Fibroblast of peridontal ligament (primary cell): ENCODE measurements at regions not wholly inside any gene's neighbourhood (a gene's known extent, or its start where the extent isn't known, plus 50 kb on each side); places are given as distances from the start of the nearest gene placed in this dataset.
"Not testable (repeated sequence)": the region's sequence is repeated elsewhere in the genome, so short reads cannot be mapped to it uniquely, and the experiment has no call there.

Experiments used
- DNase-seq: peaks from one replicate; pipeline ENCODE4 v3.0.0-alpha.2; 2010; ENCODE audit errors: extremely low read depth

DNA sequence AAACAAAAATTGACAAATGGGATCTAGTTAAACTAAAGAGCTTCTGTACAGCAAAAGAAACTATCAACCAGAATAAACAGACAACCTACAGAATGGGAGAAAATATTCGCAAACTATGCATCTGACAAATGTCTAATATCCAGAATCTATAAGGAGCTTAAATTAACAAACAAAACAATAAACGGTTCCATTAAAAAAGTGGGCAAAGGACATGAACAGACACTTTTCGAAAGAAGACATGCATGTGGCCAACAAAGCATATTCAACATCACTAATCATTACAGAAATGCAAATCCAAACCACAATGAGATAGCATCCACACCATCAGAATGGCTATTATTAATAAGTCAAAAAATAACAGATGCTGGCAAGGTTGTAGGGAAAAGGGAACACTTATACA, 50.5 kb upstream of the MED13L start:
- DNase-seq = not testable (repeated sequence)

DNA sequence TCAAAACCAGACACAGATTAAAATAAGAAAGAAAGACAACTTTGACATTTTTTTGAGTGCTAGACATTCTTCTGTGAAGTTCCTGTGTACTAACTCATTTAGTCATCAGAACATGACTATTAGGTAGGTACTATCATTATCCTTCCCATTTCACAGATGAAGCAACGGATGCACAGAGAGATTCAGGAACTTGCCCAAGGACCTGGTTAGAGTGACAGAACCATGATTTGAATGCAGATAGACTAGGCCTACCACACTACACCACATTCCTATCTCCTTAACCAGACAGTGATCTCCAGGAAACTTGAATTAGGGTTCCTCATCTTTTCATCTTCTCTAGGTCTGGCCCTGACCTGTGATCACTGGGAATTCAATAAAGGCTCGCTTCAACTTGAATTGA, 54.4 kb upstream of the MED13L start:
- DNase-seq = no peak

DNA sequence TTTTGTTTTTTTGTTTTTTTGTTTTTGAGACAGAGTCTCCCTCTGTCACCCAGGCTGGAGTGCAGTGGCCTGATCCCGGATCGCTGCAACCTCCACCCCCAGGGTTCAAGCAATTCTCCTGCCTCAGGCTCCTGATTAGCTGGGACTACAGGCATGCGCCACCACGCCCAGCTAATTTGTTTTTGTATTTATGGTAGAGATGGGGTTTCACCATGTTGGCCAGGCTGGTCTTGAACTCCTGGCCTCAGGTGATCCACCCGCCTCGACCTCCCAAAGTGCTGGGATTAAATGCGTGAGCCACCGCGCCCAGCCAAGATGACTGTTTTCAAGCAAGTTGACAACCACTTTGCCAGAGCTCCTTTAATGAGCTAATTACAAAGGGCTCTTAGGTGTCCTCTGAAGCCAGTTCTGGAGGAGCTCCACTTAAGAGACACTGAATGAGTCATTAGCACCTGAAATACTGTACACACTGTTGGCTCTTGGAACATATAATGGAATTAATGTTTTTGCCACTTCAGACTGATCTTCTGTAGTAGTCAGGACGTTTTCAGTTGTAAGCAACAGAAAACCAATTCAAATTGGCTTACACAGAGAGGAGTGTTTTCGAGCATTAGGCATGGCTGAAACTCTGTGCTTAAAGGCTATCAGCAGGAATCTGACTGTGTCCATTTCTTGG, 55.4 kb upstream of the MED13L start:
- DNase-seq = no peak

DNA sequence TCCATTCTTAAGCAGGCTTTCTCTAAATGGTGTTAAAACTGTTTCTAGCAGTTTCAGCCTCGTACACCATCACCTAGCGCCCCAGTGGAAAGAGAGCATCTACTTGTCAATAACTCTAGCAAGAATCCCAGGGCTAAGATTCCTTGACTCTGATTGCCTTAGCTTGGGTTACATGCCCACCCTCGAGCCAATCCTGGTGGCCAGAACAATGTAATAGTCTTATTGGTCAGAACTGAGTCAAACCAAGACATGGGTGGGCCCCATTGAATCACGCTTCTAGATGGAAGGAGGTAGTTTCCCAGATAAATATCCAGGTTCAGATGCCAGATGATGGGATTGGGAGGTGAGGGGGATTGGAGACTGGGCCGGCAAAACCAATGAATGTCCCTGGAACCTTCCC, 55.9 kb upstream of the MED13L start:
- DNase-seq = no peak

DNA sequence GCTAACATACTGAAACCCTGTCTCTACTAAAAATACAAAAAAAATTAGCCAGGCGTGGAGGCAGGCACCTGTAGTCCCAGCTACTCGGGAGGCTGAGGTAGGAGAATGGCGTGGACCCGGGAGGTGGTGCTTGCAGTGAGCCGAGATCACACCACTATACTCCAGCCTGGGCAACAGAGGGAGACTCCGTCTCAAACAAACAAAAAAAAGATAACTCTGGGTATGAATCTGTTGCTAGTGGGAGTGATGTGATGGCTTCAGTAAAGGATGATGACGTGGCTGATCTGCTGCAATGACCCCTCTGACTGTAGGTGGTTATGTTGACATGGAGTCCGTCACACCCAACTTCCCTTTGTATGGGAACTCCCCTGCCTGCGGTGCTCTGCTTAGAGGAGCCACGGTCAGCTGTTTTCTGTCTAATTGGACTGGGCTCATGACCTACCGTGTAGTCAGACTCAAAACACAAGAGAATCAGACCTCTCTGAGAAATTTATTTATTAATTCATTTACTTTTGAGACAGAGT, 59.1 kb upstream of the MED13L start:
- DNase-seq = peak; percentile 46

DNA sequence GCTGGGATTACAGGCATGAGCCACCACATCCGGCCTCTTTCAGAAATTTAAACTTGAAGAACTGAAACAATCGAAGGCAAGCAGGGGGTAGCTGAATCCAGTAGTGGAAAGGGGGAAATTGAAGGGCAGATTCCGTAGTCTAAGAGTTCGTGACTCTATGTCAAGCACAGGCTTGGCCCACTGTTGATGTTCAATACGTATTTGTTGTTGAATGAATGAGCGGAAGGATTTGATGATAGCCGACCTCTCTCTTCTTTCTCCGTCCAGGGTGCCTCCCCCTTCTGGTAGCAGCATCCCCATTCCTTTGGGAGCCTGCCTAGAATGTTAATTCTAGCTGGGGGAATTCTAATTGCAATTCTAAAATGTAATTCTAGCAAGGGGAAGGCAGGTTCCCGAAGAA, 59.8 kb upstream of the MED13L start:
- DNase-seq = no peak

DNA sequence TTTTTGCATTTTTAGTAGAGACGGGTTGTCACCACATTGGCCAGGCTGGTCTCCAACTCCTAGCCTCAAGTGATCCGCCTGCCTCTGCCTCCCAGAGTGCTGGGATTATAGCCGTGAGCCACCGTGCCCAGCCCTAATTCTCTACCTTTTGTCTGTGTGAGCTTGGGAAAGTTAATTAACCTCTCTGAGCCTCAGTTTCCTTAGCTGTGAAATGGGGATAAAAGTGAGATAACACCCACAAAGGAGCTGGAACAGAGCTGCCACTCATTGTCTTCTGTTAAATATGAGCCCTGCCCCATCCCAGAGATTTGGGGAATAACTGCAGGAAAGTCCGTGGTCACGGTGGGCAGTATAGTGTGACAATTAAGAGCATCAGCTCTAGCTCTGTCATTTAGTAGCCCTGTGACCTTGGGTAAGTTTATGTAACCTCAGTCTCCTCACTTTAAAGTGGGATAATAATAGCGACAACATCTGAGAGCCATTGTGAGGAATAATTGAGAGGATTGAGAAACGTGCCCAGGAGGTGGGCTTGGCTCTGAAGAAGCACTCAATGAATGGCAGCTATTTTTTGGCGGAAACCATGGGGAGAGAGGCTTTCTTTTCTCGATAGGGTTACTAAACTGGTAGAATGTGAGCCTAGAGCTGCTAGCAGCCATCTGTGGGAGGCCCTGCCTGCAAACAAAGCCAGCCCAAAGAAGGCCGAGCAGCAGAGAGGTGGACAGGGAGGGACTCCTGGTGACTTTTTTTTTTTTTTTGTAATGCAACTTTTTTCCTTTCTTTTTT, 60.8 kb upstream of the MED13L start:
- DNase-seq = no peak

DNA sequence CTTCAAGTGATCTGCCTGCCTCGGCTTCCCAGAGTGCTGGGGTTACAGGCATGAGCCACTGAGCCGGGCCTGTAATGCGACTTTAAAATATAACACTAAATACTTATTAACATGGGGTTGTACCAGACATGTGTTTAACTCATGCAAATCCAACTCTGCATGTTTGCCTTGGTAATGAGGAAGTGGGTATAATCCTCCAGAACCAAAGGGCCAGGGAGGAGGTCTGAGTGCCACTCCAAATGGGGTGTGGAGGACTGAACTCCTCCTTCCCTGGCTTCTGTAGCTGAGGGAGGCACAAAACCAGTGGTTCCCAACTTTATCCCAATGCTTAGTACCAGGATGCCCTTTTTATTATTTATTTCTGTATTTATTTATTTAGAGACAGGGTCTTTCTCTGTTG, 61.6 kb upstream of the MED13L start:
- no peak for DNase-seq

DNA sequence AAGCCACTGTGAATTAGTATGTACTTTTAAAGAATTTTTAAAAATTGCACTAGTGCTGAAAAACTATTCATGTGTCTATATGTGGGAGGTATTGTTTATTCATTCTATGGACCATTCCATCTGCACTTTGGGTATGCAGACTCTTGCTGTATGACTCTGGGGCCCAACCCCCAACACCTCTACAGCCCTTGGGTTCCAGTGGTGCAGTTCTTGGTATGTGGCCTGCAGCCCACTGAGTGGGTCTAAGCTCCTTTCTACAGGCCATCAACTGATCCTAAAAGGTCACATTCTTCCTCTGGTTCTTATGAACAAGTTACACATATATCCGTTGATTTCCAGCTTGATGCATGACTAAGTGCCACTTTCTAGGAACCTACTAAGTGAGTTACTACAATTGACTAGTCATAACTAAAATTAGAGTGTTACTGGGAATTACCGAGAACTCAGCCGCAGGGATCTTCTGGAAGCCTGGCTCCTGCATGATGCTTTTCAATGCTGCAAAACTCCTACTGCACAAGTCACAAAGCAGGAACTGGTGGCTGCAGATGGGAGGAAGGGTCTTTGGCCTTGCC, 62.4 kb upstream of the MED13L start:
- no peak for DNase-seq

DNA sequence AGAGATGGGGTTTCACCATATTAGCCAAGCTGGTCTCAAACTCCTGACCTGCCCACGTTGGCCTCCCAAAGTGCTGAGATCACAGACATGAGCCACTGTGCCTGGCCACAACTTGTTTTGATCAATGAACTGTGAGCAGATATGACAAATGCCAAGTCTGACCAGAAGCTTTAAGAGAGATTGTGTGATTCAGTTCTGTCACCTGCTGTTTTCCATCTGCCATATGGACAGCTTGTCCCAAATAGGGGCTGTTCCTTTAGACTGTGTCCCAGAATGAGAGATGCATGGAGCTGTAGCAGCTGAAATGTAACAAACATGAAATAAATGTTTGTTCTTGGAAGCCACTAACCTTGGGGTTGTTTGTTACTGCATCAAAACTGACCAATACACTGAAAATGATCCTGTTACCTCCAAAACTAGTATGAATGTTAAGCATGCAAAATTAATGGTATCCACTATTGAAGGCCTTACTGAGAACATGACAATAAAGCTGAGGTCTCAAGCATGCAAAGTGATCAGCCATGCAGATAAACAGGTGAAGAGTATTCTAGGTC, 65.9 kb upstream of the MED13L start:
- no peak for DNase-seq

DNA sequence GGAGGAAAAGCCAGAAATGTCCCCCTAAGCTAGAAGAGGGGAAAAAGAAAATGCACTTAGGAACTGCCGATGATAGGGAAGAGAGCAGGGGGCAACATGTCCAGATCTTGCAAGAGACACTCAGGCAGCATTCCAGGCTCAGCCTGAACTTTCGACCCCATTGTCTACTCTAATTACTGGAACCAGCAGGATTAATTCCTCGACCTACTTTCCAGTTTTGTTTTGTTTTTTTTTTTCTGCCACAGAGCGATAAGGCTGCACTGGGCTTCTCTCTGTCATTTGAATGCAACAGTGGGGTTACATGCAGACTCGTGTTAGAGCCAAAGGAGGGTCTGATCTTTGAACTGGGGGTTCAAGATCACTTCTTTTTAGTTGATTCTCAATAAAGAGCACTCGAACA, 68.7 kb upstream of the MED13L start:
- DNase-seq = peak; percentile 18

DNA sequence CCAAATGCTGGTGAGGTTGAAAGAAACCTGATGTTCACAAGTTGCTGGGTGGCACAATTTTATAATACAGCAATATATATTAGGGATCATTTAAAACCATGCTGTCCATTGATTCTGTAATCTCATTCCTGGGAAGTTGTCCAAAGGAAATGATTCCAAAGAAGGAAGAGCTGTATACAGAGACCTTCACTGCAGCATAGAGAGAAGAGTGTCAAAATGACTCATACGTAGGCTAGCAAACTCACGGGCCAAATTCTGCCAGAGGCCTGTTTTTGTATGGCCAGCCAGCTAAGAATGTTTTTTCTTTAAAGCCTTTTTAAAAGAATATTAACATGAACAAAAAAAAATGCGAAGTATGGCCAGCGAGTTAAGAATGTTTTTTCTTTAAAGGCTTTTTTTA, 69.2 kb upstream of the MED13L start:
- DNase-seq = peak; percentile 96

DNA sequence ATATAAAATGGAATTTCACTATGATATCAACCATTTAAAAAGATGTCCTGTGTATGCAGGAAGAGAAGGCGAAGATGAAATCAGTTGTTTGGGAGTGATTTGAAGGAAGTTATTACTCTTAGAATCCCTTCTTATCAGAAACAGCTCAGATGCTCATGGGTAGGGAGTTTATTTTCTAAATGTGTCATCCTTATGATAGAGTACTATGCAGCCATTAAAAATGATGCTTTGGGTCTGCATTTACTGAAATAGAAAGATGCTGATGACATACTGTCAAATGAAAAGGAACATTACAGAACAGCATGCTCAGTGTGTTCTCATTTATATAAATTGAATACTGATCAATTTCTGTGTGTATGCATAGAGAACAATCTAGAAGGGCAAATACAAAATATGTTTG, 69.8 kb upstream of the MED13L start:
- DNase-seq = no peak

DNA sequence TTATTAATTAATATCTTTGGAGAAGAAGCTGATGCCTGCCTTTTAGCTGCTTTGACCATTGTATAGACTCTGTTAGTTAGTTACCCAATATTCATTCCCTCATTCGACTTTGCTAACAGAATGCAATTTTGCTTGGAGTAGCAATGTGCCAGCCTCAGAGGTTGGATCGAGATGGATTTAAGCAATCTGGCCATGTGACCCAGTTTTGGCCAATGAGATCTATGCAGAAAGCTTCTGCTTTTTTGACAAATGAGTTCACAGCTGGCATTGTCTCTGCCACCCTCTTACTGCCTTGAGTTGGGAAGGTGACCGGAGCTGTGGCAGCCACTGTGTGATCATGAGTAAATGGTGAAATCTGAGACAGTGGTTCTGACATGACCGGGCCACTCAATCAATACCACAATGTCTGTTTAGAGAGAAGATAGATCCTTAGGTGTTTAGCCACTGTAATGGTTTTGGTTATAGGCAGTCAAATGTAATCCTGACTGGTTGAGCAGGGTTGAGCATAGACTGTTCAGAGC, 74.9 kb upstream of the MED13L start:
- DNase-seq = no peak

DNA sequence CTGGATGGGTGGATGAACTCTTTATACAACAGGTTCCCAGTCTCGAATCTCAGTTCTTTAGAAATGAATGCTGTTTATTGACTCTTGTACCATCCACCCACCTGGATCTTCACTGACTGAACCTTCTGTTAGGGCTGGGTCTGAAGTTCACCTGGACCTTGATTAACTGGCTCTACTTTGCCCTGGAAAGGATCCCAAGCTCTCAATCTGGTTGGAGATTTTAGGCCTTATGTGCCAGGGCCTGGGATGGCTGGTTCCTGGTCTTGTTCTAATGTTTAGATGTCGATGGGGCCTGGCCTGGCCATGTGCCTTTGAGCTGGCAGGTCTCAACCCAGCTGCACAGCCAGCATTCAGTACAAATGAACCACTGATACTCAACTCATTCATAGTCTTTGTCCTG, 76.5 kb upstream of the MED13L start:
- no peak for DNase-seq

DNA sequence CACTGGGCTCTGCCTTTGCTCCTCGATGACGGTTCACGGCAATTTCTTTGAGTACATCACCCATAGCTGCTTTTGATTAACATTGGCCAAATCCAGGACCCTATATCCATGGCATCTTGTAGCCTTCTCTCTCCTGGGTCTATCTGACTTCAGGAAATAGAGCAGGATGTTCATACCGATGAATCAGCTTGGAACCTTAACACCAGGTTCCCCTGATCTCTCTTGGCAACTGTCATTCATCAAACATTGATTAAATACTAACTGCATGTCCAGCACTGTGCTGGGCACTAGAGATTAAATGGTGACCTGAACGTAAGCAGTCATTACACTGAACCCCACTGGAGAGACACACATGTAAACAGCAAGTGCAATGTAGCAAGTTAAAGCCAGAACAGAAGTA, 77.0 kb upstream of the MED13L start:
- DNase-seq = no peak

DNA sequence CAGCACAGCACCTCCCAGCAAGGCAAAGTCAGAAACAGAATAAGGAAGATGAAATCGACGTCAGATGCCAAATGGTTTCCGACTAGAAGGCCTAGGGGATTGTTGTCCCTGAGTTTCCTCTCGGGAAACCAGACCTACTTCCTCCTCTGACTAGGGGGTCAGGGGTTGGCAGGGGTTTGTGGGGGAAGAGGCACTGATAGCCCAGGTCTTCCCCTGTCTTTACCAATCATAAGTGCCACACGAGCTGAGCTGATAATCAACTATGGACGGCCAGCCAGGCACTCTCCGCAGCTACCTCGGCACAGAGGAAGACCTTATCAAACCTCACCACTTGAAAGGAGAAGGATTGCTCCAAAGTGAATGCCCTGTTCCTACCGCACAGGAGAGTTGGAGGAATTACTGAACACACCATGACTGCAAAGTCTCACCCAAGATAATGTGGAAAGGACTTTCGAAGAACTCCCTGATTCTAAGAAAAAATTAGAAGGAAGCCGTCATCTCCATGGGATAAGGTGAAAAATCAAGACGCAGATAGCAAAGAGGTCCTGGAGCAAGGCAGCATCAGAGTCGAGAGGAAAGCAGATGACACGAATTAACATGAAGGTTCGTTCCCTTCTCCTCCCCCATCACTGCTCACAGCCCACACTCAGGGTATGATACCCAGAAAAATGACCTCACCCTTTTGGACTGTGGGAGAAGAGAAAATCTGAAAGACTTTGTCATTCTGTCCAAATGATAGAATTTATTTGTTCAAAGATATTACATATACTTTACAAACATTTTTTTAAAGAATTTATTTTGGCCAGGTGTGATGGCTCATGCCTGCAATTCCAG, 77.7 kb upstream of the MED13L start:
- DNase-seq = no peak

DNA sequence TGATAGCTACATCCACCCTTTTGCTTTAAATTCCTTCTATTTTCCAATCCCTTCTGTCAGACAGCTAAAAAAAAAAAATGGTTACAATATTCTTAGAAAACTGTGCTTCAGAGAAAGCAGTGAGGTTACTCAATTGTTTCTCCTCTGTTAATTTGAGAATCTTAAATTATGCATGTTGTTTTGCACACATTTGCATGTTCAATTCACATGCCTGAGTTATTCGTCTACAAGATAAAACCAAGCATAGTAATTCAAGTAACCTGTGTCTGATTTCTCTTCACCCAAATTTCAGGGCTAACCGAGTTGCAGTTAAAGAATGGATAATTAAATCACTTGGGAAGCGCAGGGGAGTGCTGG, 81.0 kb upstream of the MED13L start:
- DNase-seq = no peak

DNA sequence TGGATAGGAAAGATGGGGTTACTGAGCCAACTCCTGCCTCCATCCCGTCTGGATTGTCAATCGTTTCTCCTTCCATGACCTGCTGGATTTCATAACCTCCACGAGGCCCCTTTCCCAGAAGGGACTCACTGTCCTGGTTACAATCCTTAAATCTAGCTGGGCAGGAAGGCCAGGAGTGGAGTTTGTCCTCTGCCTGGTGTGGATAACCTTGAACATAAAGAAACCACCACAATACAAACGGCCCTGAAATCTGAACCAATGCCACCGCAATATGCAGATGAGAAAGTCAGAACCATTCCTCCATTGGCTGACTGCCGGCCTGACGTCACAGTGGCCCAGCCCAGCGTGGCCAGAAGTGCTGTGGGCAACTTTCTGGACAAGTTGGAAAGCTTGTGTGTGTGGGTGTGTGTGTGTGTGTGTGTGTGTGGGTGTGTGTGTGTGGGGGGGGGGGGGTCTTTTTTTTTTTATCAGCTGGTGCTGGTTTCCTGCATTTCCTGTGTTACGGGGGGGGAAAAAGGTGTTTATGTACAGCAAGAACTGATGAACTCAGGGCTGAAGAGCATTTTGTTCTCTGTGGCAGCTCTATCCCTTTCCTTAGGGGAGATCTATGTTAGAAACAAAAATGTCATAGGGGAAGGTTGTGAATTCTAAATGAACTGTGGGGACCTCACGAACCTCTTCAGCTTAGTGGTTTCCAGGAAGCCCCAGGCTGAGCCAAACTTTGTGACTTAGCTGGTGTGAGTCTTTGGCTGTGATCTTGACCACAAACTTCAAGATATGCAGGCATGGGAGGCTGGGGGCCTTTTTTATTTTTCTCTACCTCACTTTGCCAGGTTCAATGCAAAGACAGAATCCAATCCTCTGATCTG, 81.6 kb upstream of the MED13L start:
- peak; percentile 98 for DNase-seq

DNA sequence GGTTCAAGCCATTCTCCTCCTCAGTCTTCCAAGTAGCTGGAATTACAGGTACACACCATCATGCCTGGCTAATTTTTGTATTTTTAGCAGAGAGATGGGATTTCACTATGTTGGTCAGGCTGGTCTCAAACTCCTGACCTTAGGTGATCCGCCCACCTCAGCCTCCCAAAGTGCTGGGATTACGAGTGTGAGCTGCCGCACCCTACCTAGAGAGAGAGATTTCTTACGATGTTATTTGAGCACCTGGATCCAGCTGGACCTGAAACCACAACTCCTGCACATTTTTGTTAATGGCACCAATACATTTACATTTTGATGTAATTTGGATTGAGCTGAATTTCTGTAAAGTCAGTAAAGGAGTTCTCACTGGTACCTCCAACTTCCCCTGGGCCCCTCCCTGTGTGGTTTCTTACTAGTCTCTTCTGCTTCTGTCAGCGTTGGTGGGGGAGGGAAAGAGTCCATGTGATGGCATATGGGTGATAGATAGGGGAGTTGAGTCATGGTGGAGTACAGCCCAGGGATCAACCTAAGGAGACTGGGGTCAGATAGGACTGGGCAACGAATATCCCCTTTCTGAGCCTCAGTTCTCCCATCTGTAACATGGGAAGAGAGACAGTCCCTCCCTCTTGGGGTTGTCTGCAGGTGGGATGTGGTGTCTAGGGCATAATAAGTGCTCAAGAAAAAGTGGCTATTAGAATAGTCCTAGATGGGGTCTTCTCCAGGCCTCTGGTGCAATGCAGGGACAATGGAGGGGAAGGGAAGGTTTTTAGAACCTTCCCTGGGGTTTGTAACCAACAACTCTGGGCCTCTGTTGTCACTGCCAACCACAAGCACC, 83.3 kb upstream of the MED13L start:
- DNase-seq = no peak
